ENCODE measurements at regions not wholly inside any gene's neighbourhood (a gene's known extent, or its start where the extent isn't known, plus 50 kb on each side); places are given as distances from the start of the nearest gene placed in this dataset.
"Not testable (repeated sequence)": the region's sequence is repeated elsewhere in the genome, so short reads cannot be mapped to it uniquely, and the experiment has no call there.

DNA sequence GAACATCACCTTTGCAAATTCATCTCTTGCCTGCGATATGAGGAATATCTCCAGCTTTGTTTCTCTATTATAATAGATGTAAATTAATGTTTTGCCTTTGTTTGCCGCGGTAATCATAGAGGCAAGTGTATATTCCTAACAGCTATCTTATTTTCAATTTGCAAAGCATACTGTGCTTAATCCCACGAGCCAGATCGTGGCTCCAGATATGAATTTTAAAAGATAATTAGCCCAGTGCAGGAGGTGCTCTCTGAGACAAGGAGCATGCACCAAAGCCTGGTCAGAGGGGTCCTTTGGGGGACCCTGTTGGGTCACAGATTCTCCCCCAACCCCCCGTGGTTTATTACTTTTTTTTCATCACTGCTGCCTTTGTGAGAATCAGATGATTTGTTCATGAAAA lies 1087.5 kb downstream of the BCL11B start:
- no peak for DNase-seq (ENCODE audit: low read depth in 3 of 3)

DNA sequence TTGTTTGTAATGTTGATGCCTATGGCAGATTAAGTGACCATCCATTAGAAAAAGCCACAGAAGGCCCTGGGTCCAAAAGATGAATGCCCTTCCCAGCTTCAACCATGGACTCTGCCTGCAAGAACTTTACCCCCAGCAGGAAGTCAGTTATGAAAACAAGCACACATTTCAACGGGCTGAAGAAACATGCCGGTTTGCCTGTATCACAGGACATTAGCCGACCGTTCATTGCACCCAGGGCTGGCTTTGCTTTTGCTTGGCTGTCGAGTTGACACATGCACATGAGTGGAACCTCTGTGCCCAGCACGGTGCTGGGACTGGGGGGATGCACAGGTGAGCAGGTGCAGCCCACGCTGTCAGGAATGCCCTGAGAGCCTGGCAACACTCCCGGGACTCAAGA lies 1087.0 kb downstream of the BCL11B start:
- DNase-seq (ENCODE audit: low read depth in 3 of 3) = no peak

DNA sequence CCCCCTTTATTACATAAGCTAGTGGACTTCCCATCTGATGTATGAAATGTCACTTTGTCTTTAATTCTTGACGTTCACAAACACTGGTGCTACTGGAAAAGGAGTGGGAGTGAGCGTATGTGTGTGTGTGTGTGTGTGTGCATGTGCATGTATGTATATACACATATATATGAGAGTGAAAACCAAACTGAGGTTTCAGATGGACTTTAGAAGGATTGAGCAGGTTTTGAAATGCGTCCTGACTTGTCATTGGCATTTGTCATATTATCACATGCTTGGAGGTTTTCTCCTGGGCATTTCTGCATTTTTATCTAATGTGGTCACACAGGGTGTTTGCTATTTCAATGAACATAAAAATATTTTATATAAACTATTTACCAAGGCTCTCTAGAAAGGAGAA lies 1085.9 kb downstream of the BCL11B start:
- no peak for DNase-seq (ENCODE audit: low read depth in 3 of 3)

DNA sequence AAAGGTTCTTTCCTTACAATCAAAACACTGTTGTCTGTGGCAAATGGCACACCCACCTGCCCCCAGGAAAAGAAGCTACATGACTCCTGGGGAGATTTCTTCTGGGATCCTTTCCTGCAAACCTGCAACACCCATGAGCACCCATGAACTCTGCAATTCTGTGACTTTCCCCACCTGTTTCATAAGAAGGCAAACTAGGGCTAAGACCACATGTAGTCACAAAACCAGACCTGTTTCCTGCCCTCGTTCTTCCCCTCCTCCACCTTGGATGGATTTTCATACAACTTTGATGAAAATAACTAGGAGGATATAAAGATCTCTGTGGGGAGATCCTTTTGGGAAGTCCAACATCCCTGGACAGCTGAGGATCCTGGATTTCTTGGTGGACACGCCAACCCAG lies 1084.7 kb downstream of the BCL11B start:
- DNase-seq (ENCODE audit: low read depth in 3 of 3) = no peak

DNA sequence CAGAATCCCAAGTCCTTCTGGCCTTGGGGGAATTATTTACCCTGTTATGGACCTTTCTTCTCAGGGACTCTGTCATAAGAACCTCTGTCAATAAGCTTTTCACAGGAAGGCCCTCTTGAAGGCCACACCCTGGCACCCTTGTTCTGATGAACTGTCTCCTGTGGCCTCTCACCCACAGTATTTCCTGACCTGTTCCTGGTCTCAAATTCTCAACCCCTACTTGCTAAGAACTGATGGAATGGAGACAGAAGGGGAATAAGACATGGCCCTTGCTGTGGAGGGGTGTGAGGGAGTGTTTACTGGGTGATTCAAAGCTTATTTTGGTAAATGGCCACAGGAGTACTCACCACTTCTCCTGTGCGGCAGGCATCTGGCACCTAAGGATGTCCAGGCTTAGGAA lies 1082.9 kb downstream of the BCL11B start:
- DNase-seq (ENCODE audit: low read depth in 3 of 3) = no peak

DNA sequence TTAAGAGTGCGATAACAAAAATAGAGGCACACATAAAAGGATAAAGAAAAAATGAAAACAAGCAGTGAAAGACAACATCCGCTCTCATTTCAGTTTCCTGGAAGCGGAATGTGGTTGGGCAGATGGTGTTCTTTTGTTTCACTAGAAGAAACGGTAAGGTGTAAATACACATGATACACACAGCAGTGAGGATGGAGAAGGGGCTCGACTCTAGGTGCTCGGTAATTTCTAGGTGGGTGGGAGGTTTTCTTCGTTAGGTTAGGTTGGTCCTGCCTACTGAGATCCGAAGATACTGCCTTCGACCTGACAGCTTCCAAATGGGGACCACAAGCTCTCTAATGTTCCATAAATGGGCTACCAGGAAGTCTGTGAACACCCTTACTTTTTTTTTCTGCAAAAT lies 1082.5 kb downstream of the BCL11B start:
- no peak for DNase-seq (ENCODE audit: low read depth in 3 of 3)

DNA sequence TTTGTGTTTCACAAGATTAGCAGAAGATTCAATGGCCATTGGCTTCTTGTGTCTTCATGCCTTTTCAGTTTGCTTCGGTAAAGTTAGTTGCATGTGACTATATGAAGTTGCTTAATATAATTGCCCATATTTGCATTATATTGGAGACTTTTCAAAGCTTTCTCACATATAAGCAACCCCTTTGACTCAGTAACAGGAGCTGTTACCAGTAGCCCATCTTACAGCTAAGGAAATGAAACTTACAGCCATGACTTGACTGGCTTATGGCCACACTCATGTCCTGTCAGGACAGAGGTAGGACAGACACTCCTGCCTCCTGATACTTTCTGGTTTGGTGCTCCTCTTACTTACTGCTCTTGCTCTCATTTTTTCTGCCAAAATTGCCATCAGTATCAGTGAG lies 1082.1 kb downstream of the BCL11B start:
- no peak for DNase-seq (ENCODE audit: low read depth in 3 of 3)

DNA sequence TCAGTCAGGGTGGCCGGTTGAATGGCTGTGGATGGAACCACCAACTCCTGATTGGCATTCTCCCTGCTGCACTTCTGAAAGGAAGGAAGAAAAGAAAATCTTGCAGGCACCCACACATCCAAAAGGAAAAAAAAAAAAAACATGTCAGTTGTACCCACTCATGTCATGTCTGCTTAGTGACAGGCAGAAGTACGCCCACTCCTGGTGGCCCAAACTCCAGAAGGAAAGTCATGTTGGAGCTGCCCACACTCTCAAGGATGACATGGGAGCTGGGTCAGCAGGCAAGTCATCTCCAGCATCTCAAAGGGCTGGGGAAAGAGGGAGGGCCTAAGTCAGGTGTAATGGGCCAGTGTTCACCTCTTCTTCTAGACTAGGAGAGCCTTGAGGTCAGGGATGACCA lies 1079.1 kb downstream of the BCL11B start:
- DNase-seq (ENCODE audit: low read depth in 3 of 3) = no peak

DNA sequence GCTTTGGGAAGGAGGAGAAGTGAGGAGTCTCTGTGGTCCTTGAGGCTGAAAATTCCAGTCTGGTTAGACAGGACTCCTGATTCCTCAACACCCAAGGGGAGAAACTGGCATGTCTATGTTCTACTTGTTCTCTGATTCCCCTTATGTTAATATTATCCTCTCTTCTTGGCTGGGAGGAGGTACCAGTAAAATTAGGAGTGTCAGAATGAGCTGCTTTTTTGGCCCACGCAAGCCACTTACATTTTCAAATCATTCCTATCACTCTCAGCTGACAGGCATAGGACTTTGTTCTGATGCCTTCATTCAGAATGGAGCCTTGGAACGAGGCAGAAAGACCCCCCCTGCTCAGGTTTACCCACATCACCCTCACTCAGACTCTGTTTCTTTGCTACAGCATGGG lies 1077.2 kb downstream of the BCL11B start:
- DNase-seq (ENCODE audit: low read depth in 3 of 3) = no peak

DNA sequence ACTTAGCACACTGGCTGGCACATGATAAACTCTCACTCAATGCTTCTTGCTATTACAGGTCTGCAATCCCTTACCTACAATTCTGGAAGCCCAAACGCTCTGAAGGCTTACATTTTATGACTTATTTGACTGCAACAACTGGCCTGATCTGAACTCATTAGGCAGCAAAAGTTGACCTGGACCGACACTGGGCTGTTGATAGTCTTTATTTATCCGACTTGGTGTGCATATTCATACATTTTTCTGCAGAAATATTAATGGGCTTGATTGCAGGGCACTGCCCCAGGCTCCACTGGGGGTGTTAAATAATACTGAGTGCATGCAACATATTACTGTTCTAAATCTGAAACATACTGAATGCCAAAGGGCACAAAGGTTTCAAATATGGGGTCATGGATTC lies 1076.7 kb downstream of the BCL11B start:
- no peak for DNase-seq (ENCODE audit: low read depth in 3 of 3)

DNA sequence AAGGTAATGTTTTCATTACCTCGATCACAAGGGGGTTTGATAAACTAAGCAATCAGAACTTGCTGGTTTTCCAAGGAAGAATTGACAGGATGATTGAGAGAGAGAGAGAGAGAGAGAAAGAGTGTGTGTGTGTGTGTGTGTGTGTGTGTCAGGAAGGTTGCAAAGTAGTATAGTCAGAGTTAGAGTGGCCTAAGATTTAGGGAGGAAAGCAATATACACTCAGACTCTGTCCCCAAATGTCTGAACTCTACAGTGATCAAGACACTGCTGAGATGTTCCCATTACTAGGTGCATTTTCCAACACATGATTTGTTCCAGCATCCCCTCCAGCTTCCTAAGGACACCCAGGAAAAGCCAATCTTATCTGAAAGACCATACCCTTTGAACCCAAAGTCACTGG lies 1074.1 kb downstream of the BCL11B start:
- DNase-seq (ENCODE audit: low read depth in 3 of 3) = no peak

DNA sequence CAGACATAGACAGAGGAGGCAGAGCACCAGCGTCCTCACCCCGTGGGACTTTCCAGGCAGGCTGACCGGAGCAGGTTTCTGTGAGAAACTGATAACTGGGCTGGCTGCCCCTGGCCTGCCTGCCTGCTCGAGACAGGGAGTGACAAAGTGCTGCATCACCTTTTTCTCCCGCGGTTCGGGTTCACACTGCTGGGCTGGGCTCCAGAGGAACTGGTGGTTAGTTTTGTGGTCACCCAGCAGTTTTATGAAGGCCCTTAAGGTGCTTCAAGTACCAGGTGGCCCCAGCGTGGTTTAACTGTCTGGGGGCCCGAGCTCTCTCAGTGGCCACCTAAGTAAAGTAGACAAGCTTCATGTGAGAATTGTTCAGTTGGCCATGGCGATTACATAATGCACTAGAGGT lies 1073.6 kb downstream of the BCL11B start:
- no peak for DNase-seq (ENCODE audit: low read depth in 3 of 3)

DNA sequence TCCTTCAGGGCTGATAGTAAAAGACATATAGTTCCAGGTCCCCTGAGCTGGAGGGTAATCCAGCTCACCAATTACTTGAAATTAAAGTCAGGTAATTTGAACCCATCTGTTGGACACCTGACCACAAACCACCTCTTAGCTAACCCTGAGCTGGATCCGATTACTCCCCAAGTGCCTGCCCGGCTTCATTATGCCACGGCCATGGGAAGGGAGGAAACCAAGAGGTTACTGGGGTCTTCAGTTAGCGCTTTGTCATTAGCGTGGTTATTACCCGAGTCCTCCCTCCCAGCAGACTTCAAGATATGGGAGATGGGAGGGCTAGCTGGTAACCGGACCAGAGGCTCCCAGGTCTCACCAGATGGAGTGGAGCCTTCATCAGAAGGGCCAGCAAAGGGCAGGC lies 1071.4 kb downstream of the BCL11B start:
- DNase-seq (ENCODE audit: low read depth in 3 of 3) = no peak

DNA sequence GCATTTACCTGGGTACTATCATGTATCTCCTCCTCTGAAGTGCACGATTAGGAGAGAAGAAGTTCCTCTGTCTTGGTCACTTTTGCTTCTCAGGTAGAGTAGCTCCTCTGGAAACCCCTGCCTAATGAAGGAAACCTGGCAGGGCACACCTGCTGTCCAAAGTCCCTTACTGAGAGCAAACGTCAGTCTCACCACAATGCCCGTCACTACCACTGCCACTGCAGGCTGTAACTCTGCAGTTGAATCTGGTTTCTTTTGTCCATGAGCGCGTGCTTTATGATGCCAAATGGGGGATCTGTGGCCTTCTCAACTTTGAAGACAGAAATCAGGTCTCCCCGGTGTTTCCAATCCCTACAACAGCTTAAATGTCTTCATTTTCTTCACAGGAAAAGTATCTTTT lies 1068.6 kb downstream of the BCL11B start:
- no peak for DNase-seq (ENCODE audit: low read depth in 3 of 3)

DNA sequence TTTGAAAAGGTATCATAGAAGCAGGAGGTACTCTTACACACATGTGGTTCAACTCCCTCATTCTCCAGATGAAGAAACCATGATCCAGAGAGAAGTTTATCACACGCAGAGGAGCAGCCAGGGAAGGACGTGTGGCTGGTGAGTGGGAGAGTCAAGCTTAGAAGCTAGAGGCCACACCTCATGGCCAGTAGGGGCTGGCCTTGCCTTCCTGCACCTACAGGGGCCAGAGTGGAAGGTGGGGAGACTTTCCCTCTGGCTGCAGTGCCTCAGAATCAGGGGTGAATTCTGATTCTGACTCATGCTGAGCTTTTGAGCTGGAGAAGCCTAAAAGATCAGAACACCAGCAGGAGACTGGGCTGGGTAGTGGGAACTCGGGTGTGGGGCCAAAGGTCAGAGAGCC lies 1067.9 kb downstream of the BCL11B start:
- DNase-seq (ENCODE audit: low read depth in 3 of 3) = no peak

DNA sequence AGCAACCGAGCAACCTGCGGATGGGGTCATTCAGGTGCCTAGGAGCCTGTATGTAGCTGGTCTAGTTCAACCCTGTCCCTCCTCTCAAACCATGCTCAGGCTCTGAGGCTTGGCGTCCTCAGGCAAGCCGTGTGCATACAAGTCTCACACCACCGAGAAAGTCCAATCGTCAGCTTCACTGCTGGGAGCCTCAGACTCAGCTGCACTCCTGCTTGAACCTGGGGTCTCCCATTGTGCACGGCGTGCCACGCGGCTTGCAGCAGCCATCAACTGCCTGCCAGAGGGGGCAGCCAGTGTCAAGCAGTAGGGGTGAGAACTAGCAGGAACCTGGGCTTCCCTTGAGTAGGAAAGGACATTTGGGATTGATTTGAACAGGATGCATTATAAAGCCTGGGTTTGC lies 1064.6 kb downstream of the BCL11B start:
- DNase-seq (ENCODE audit: low read depth in 3 of 3) = no peak

DNA sequence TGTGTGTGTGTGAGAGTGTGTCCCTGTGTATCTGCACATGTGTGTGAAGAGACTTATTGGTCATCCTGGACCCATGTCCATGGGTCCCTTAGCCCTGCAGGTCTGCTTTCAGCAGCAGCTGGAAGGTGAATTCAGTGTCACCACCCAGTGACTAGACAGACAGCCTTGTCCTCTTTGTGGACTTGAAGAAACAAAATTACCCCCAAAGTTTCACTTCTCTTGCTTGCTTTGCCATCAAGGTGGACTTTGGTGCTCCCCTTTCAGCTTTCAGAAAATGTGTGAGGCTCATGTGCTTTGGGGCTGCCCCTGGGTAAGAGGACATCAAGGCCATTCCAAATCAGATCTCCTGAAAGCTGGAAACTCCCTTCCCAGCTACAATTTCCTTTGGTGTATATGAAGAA lies 1063.8 kb downstream of the BCL11B start:
- no peak for DNase-seq (ENCODE audit: low read depth in 3 of 3)

DNA sequence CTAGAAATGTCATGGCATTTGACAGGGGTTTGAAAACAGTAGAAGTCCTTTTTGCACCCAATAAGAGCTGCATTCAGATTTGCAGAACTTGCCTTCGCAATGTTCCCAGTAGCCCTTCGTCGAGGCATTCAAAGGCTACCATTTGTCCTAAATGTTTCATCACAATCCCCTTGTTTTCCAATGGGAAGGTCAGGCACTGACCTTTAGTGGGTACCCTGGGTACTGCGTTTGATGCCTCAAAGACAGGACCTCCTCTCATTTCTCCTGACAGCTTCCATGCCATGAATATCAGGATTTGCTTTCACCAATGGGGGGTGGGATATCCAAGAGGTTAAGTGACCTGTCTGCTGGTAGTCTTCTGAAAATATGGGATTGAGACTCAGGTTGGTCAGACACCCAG lies 1063.1 kb downstream of the BCL11B start:
- no peak for DNase-seq (ENCODE audit: low read depth in 3 of 3)

DNA sequence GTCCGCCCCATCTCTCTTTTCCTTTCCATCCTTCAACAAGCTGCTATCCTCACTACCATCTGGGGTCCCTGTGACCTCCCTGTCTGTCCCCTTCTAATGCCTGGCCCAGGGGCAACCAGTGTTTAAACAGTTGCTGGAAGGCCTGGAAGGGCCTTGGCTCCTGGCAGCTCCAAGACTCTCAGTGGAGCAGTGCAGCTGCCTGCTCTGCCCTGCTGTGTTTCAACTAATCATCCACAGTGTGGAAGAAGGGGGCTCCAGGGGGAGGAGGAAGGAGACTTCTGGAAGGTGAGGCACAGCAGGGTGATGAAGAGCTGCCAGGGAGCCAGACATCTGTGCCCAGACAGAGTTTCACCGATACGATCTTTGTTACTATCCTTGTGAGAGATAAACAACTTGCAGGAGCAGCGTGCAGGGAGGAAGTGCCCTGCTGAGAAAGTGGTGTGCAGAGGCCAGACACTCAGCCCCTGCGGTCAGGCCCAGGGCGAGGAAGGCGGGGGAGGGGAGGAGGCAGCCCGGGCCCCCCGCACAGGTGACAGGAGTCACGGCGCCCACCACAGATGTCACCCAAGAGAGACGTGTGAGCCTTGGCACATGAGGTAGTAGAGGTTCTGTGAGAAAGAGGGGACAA lies 1061.8 kb downstream of the BCL11B start:
- DNase-seq (ENCODE audit: low read depth in 3 of 3) = peak in 1 of 3 experiments; percentile 46

DNA sequence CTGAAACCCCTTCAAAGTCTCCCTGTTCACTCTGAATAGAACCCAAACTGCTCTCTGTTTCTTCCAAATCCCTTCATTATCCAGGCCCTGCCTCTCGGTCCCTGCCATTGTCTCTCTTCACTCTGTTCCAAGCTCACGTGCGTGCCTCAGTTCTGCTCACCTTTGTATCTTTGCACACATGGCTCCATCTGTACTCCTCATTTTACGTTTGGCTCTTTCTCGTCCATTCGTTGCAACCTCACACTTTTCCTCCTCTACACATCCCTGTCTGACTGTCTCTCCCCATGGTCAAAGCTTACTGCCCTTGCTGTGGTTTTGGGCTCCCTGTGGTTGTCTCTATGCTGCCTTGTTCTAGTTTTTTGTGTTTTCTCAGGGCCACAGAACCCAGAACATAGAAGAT lies 1054.5 kb downstream of the BCL11B start:
- no peak for DNase-seq (ENCODE audit: low read depth in 3 of 3)

DNA sequence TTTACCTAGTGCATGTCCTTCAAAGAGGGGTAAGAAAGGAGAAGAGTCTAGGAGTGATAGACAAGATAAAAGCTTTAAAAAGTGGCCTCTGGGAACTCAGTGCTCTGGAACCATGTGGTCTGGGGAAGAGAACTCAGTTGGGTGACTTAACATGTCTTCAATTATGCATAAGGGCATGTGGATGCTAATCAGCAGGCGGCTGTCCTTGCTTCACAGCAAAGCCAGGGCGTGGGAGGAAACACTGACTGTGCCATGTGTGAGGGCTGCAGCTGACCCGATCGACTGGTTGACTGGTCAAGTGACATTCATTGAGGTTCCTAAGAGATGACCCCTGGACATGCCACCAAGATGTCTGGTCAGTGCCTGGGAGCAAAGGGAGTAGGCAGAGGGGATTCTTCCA lies 1053.8 kb downstream of the BCL11B start:
- no peak for DNase-seq (ENCODE audit: low read depth in 3 of 3)

DNA sequence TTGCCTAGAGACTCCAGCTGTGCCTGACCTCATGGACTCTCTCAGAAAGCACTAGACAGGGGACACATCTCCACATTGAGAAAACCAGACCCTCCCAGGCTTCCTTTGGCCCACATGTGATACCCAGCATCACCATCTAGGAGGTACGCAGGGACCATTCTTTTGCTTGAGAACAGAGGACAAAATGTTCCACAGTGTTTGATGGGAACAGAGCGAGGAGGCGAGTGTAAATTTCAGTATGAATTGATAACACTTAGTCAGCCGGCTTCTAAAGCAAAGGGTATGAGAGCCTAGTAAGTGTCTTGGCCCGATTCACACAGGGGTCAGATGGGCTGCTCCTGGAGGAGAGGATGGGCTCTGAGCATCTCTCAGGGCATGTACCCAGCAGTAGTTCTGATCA lies 1052.4 kb downstream of the BCL11B start:
- DNase-seq (ENCODE audit: low read depth in 3 of 3) = no peak

DNA sequence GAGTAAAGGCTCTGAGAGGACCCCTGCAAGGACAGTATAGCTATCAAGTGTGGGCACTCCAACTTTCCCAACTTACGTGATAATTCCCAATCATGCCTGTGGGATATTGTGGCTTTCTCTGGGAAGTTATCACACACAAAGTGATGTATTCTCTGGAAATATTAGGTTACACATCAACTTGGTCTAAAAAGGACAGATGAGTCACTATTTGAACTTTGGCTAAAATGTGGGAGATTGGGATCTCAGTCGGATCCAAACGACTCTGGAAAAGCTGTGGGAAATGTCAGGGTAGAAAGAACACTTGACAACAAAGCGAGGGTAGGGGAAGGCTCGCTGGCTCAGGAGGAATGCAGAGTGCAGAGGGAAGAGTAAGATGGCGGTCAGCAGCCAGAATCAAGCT lies 1048.9 kb downstream of the BCL11B start:
- no peak for DNase-seq (ENCODE audit: low read depth in 3 of 3)

DNA sequence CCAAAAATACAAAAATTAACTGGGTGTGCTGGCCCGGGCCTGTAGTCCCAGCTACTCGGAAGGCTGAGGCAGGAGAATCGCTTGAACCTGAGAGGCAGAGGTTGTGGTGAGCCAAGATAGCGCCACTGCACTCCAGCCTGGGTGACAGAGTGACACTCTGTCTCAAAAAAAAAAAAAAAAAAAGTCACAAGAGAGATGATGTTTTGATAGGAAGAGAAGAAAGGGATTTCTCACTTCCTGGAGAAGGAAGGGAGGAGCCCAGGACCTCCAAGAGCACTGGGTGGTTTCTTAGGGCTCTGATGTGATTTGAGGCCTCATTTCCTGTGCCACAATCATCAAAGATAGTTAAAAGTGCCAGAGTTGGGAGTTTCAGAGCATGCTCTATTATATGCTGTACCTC lies 1048.3 kb downstream of the BCL11B start:
- DNase-seq (ENCODE audit: low read depth in 3 of 3) = not testable (repeated sequence)

DNA sequence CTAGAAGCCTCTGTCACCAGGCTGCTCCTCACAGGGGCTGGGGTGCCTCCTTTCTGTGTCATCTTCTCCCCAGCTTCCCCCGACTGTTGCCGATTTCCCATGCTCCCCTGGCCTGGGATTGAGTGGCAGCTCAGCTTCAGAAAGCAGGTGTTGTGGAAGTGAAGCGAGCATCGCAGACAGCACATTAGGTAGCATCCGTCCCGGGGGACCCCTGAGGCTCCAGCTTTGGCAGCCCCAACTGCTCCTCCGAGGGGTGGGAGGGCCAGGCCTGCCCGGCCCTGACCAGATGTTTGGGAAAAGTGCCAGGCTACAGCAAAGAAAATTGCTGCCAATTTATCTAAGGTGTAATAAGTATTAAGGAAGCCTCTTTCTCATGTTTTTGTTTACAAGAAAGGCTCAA lies 1045.6 kb downstream of the BCL11B start:
- DNase-seq (ENCODE audit: low read depth in 3 of 3) = no peak

All from stimulated activated CD4-positive, alpha-beta T cell treated with anti-CD3 and anti-CD28 coated beads, TNF-alpha, amount 100 ng/mL, for 24 hours (primary cell).